Islet of Langerhans (tissue), 1 donor: ENCODE measurements at regions not wholly inside any gene's neighbourhood (a gene's known extent, or its start where the extent isn't known, plus 50 kb on each side); places are given as distances from the start of the nearest gene placed in this dataset.
"Not testable (repeated sequence)": the region's sequence is repeated elsewhere in the genome, so short reads cannot be mapped to it uniquely, and the experiment has no call there.

Experiments used
- FAIRE-seq: peaks from one replicate; lab custom pipeline; 2011; peaks lifted over from hg19 to GRCh38; lab: Jason Lieb, UNC

- FAIRE-seq, result no peak
These were observed 496.3 kb upstream of the HTR2C start for GRCh38 chrX:114087543-114087942.

GRCh38 chrX:114077773-114078172 is 506.1 kb upstream of the HTR2C start:
- FAIRE-seq, result no peak

- peak; percentile 86 for FAIRE-seq
These were observed 508.7 kb upstream of the HTR2C start for GRCh38 chrX:114075073-114075673.

GRCh38 chrX:114073926-114074325 is 510.0 kb upstream of the HTR2C start:
- FAIRE-seq, result no peak

GRCh38 chrX:114071412-114071811 is 512.5 kb upstream of the HTR2C start:
- FAIRE-seq, result no peak

- no peak for FAIRE-seq
These were observed 518.2 kb upstream of the HTR2C start for GRCh38 chrX:114065577-114066223.

- FAIRE-seq, result no peak
These were observed 522.7 kb upstream of the HTR2C start for GRCh38 chrX:114061226-114061625.

- no peak for FAIRE-seq
These were observed 524.9 kb upstream of the HTR2C start for GRCh38 chrX:114058988-114059418.

GRCh38 chrX:114057422-114057821 is 526.5 kb upstream of the HTR2C start:
- not testable (repeated sequence) for FAIRE-seq

- FAIRE-seq, result no peak
These were observed 532.1 kb upstream of the HTR2C start for GRCh38 chrX:114051667-114052315.

- FAIRE-seq, result no peak
These were observed 533.6 kb upstream of the HTR2C start for GRCh38 chrX:114050075-114050796.

- FAIRE-seq, result no peak
These were observed 534.8 kb upstream of the HTR2C start for GRCh38 chrX:114049063-114049462.

GRCh38 chrX:114047558-114047957 is 536.3 kb upstream of the HTR2C start:
- no peak for FAIRE-seq

GRCh38 chrX:114046695-114047279 is 537.1 kb upstream of the HTR2C start:
- no peak for FAIRE-seq

GRCh38 chrX:114041470-114041869 is 542.4 kb upstream of the HTR2C start:
- FAIRE-seq, result not testable (repeated sequence)

GRCh38 chrX:114040661-114041269 is 543.1 kb upstream of the HTR2C start:
- FAIRE-seq, result not testable (repeated sequence)

- not testable (repeated sequence) for FAIRE-seq
These were observed 543.8 kb upstream of the HTR2C start for GRCh38 chrX:114040111-114040510.

- no peak for FAIRE-seq
These were observed 545.5 kb upstream of the HTR2C start for GRCh38 chrX:114038358-114038757.

GRCh38 chrX:114037515-114037914 is 546.4 kb upstream of the HTR2C start:
- FAIRE-seq, result no peak

- FAIRE-seq, result no peak
These were observed 554.8 kb upstream of the HTR2C start for GRCh38 chrX:114028907-114029662.

GRCh38 chrX:114017086-114017485 is 566.8 kb upstream of the HTR2C start:
- FAIRE-seq, result no peak
